ENCODE measurements at regions not wholly inside any gene's neighbourhood (a gene's known extent, or its start where the extent isn't known, plus 50 kb on each side); places are given as distances from the start of the nearest gene placed in this dataset.

GRCh38 chr6:26193467-26194328 is 106.5 kb downstream of the HFE start:
- no peaks in the 10 kb centered on the region for H3K36me3 ChIP-seq (replicated peaks in 1 of 2; ENCODE audit: control extremely low read depth in 1 of 2, control insufficient read depth in 1 of 2, extremely low read depth in 1 of 2, insufficient read depth in 2 of 2, low read length in 1 of 2)
- H3K79me2 ChIP-seq (ENCODE audit: control insufficient read depth, insufficient read depth, low read length): peaks cover 77% of the 10 kb centered on the region
- H2AFZ ChIP-seq (ENCODE audit: insufficient read depth, low read depth, low read length, poor library complexity, severe bottlenecking): peak overlapping the region; percentile 4
- Mint-ChIP-seq H3K4me1 (peaks cover 34% of the 10 kb centered on the region), H3K4me3 (peak overlapping the region; percentile 91), H3K27me3 (no peaks in the 10 kb centered on the region), H3K27ac (peak overlapping the region; percentile 96), H3K9me3 (ENCODE audit: insufficient read depth) (no peaks in the 10 kb centered on the region)
- H3K4me1 ChIP-seq (ENCODE audit: control insufficient read depth in 2 of 2, insufficient read depth in 2 of 2, low read length in 2 of 2): peaks cover 9 to 30% of the 10 kb centered on the region in 2 donors
- no peak for ATAC-seq (ENCODE audit: low read depth)
- peak overlapping the region in 1 of 2 donors; percentile 95 for H3K27ac ChIP-seq (ENCODE audit: low read length in 2 of 2)
- TF ChIP-seq CTCF (IDR thresholded peaks at IDR 0.05): no peak
- no peak for TF ChIP-seq EZH2 (IDR thresholded peaks at IDR 0.05; ENCODE audit: borderline replicate concordance, insufficient read depth, low read depth, low read length, poor library complexity, severe bottlenecking)
- intact Hi-C loops (cut with micrococcal nuclease): loop anchor here (10.0 kb wide), 1 partner anchor 1641 kb away; a partner anchor contains a TSS
- peaks cover 24% of the 10 kb centered on the region for H4K20me1 ChIP-seq (ENCODE audit: control insufficient read depth, insufficient read depth, low read length, poor library complexity, severe bottlenecking)
- ChIA-PET POLR2A (interaction anchor here (0.6 to 7.7 kb wide), 8 partner anchors 10 to 245 kb away, joined by 3 to 305 read pairs (median 23); a partner anchor contains a TSS), CTCF (interaction anchor here (0.5 to 1.4 kb wide), 4 partner anchors 11 to 89 kb away, joined by 3 to 5 read pairs (median 4); no protein-coding TSS in a partner anchor)
- no peak for DNase-seq
- peak overlapping the region in 1 of 5 experiments; percentile 95 for H3K4me3 ChIP-seq (ENCODE audit: control extremely low read depth in 1 of 5, extremely low read depth in 1 of 5, insufficient read depth in 1 of 5, low read depth in 2 of 5, low read length in 4 of 5)
- H3K4me2 ChIP-seq (replicated peaks; ENCODE audit: low read depth, low read length, poor library complexity, severe bottlenecking): peak overlapping the region; percentile 88
- no peaks in the 10 kb centered on the region for H3K27me3 ChIP-seq (replicated peaks in 1 of 4; ENCODE audit: control extremely low read depth in 1 of 4, control insufficient read depth in 3 of 4, insufficient read depth in 4 of 4, low read length in 3 of 4)
- WGBS (ENCODE audit: insufficient coverage): no CpG with 5 or more reads among the region's 1 CpG
- no peaks in the 10 kb centered on the region for H3K9me3 ChIP-seq (ENCODE audit: control extremely low read depth in 1 of 3, control insufficient read depth in 2 of 3, insufficient read depth in 1 of 3, low read length in 2 of 3)
- H3K9ac ChIP-seq (ENCODE audit: low read length): no peak overlapping the region

DNA sequence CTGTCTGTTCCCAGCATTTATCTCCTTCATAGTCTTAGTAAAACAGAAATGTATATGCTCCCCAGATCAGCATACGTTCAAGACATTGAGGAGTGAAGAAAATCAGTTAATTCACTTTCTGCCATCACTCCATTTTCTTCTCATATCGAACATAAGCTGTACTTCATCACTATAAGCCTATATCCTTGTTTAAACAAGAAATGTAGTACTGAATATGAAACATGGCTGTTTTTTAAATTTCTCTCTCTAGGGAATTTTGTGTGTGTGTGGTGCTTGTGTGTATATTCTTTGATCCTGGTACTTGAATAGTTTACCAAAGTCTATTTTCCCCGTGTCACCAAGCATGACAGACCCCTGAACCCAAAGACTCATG is 107.1 kb downstream of the HFE start:
- Histone ChIP-seq H3K27ac (ENCODE audit: low read length in 2 of 2) (peak overlapping the region; percentile 17 to 95), H3K27me3 (replicated peaks in 1 of 4; ENCODE audit: control extremely low read depth in 1 of 4, control insufficient read depth in 3 of 4, insufficient read depth in 4 of 4, low read length in 3 of 4) (no peaks in the 10 kb centered on the region), H3K79me2 (ENCODE audit: control insufficient read depth, insufficient read depth, low read length) (peaks cover 78% of the 10 kb centered on the region), H4K20me1 (ENCODE audit: control insufficient read depth, insufficient read depth, low read length, poor library complexity, severe bottlenecking) (peaks cover 24% of the 10 kb centered on the region), H3K9me3 (ENCODE audit: control extremely low read depth in 1 of 3, control insufficient read depth in 2 of 3, insufficient read depth in 1 of 3, low read length in 2 of 3) (no peaks in the 10 kb centered on the region), H2AFZ (ENCODE audit: insufficient read depth, low read depth, low read length, poor library complexity, severe bottlenecking) (no peak overlapping the region), H3K36me3 (replicated peaks in 1 of 2; ENCODE audit: control extremely low read depth in 1 of 2, control insufficient read depth in 1 of 2, extremely low read depth in 1 of 2, insufficient read depth in 2 of 2, low read length in 1 of 2) (no peaks in the 10 kb centered on the region), H3K4me3 (ENCODE audit: control extremely low read depth in 1 of 5, extremely low read depth in 1 of 5, insufficient read depth in 1 of 5, low read depth in 2 of 5, low read length in 4 of 5) (peak overlapping the region in 3 of 5 experiments; percentile 78 to 95 (median 90)), H3K4me2 (replicated peaks; ENCODE audit: low read depth, low read length, poor library complexity, severe bottlenecking) (peak overlapping the region; percentile 88), H3K9ac (ENCODE audit: low read length) (peak overlapping the region; percentile 83), H3K4me1 (ENCODE audit: control insufficient read depth in 2 of 2, insufficient read depth in 2 of 2, low read length in 2 of 2) (peaks cover 9 to 26% of the 10 kb centered on the region in 2 donors)
- no peaks in the 10 kb centered on the region for H3K9me3 Mint-ChIP-seq (ENCODE audit: insufficient read depth)
- intact Hi-C loops (cut with micrococcal nuclease): loop anchor here (10.0 kb wide), 1 partner anchor 1640 kb away; a partner anchor contains a TSS
- CTCF ChIA-PET: interaction anchor here (1.0 to 5.7 kb wide), 5 partner anchors 12 to 78 kb away, joined by 3 to 31 read pairs (median 3); a partner anchor contains a TSS
- ATAC-seq (ENCODE audit: low read depth): no peak
- 20% methylated on average over 1 of the region's 3 CpGs for WGBS (ENCODE audit: insufficient coverage)
- H3K27me3 Mint-ChIP-seq: no peaks in the 10 kb centered on the region
- POLR2A ChIA-PET: interaction anchor here (1.6 to 8.2 kb wide), 8 partner anchors 10 to 1644 kb away, joined by 5 to 305 read pairs (median 81); a partner anchor contains a TSS
- H3K4me3 Mint-ChIP-seq: peak overlapping the region; percentile 91
- H3K4me1 Mint-ChIP-seq: peaks cover 29% of the 10 kb centered on the region
- H3K27ac Mint-ChIP-seq: peak overlapping the region; percentile 96
- no peak for TF ChIP-seq EZH2 (IDR thresholded peaks at IDR 0.05; ENCODE audit: borderline replicate concordance, insufficient read depth, low read depth, low read length, poor library complexity, severe bottlenecking)
- no peak for TF ChIP-seq CTCF (IDR thresholded peaks at IDR 0.05)
- DNase-seq: no peak

All from B cell (primary cell).